ENCODE measurements at regions not wholly inside any gene's neighbourhood (a gene's known extent, or its start where the extent isn't known, plus 50 kb on each side); places are given as distances from the start of the nearest gene placed in this dataset.
"Not testable (repeated sequence)": the region's sequence is repeated elsewhere in the genome, so short reads cannot be mapped to it uniquely, and the experiment has no call there.

DNA sequence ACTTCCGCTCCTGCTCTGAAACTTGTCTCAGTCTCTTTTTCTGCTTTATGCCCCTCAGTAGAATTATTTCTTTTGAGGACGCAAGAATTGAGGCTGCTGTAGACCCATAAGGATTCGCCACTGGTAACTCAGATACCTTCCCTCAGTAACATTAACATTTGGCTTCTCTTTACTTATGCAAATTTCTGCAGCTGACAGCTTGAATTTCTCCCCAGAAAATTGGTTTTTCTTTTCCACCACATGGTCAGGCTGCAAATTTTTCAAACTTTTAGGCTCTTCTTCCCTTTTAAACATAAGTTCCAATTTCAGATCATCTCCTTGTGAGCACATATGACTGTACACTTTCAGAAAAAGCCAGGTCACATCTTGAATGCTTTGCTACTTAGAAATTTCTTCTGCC, 839.3 kb upstream of the GRIA3 start:
- Histone ChIP-seq H3K27ac (ENCODE audit: low read depth in 1 of 3, low read length in 2 of 3) (no peak overlapping the region), H3K9me3 (ENCODE audit: control insufficient read depth in 2 of 2, insufficient read depth in 1 of 2, low read depth in 1 of 2, low read length in 1 of 2) (peaks cover 1 to 4% of the 10 kb centered on the region in 2 donors), H3K4me1 (ENCODE audit: control insufficient read depth in 3 of 3, insufficient read depth in 2 of 3, low read depth in 1 of 3, low read length in 2 of 3) (no peaks in the 10 kb centered on the region), H3K4me3 (ENCODE audit: low read depth in 1 of 3, low read length in 3 of 3) (no peak overlapping the region), H3K27me3 (ENCODE audit: control insufficient read depth in 3 of 3, insufficient read depth in 3 of 3, low read length in 3 of 3) (no peaks in the 10 kb centered on the region), H3K36me3 (ENCODE audit: control insufficient read depth in 3 of 3, insufficient read depth in 2 of 3, low read depth in 1 of 3, low read length in 3 of 3) (no peaks in the 10 kb centered on the region)
- DNase-seq (no peak), FAIRE-seq (no peak)
- WGBS, 3 donors = 74 to 92% (median 86%) methylated on average over 3 of the region's 3 CpGs

GRCh38 chrX:122363112-122363795, 820.8 kb upstream of the GRIA3 start:
- no peaks in the 10 kb centered on the region for H3K27me3 ChIP-seq (ENCODE audit: control insufficient read depth in 3 of 3, insufficient read depth in 3 of 3, low read length in 3 of 3)
- no peak for FAIRE-seq
- 59 to 76% (median 75%) methylated on average over 7 to 9 of the region's 9 CpGs for WGBS, 3 donors
- no peak overlapping the region for H3K4me3 ChIP-seq (ENCODE audit: low read depth in 1 of 3, low read length in 3 of 3)
- H3K36me3 ChIP-seq (ENCODE audit: control insufficient read depth in 3 of 3, insufficient read depth in 2 of 3, low read depth in 1 of 3, low read length in 3 of 3) = no peaks in the 10 kb centered on the region
- peaks cover 0 to 5% of the 10 kb centered on the region in 2 donors for H3K9me3 ChIP-seq (ENCODE audit: control insufficient read depth in 2 of 2, insufficient read depth in 1 of 2, low read depth in 1 of 2, low read length in 1 of 2)
- H3K27ac ChIP-seq (ENCODE audit: low read depth in 1 of 3, low read length in 2 of 3) = no peak overlapping the region
- H3K4me1 ChIP-seq (ENCODE audit: control insufficient read depth in 3 of 3, insufficient read depth in 2 of 3, low read depth in 1 of 3, low read length in 2 of 3) = no peaks in the 10 kb centered on the region
- no peak for DNase-seq

DNA sequence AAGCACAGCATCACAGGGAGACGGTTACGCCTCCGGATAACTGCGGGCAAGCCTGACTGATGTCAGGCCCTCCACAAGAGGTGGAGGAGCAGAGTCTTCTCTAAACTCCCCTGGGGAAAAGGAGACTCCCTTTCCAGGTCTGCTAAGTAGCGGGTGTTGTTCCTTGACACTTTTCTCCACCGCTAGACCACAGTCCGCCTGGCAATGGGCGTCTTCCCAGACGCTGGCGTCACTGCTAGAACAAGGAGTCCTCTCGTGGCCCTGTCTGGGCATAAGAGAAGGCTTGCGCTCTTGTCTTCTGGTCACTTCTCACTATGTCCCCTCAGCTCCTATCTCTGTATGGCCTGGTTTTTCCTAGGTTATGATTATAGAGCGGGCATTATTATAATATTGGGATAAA, 808.5 kb upstream of the GRIA3 start:
- not testable (repeated sequence) for H3K27me3 ChIP-seq (ENCODE audit: control insufficient read depth in 3 of 3, insufficient read depth in 3 of 3, low read length in 3 of 3); DNase-seq; H3K27ac ChIP-seq (ENCODE audit: low read depth in 1 of 3, low read length in 2 of 3); FAIRE-seq; H3K9me3 ChIP-seq (ENCODE audit: control insufficient read depth in 2 of 2, insufficient read depth in 1 of 2, low read depth in 1 of 2, low read length in 1 of 2); H3K36me3 ChIP-seq (ENCODE audit: control insufficient read depth in 3 of 3, insufficient read depth in 2 of 3, low read depth in 1 of 3, low read length in 3 of 3); H3K4me3 ChIP-seq (ENCODE audit: low read depth in 1 of 3, low read length in 3 of 3); H3K4me1 ChIP-seq (ENCODE audit: control insufficient read depth in 3 of 3, insufficient read depth in 2 of 3, low read depth in 1 of 3, low read length in 2 of 3)
- 88 to 93% (median 93%) methylated on average over 11 to 13 of the region's 13 CpGs for WGBS, 3 donors

GRCh38 chrX:122389005-122389404, 795.1 kb upstream of the GRIA3 start:
- FAIRE-seq (no peak), DNase-seq (no peak)
- no peaks in the 10 kb centered on the region for H3K36me3 ChIP-seq (ENCODE audit: control insufficient read depth in 3 of 3, insufficient read depth in 2 of 3, low read depth in 1 of 3, low read length in 3 of 3)
- H3K9me3 ChIP-seq (ENCODE audit: control insufficient read depth in 2 of 2, insufficient read depth in 1 of 2, low read depth in 1 of 2, low read length in 1 of 2) = peaks cover 0 to 3% of the 10 kb centered on the region in 2 donors
- H3K27me3 ChIP-seq (ENCODE audit: control insufficient read depth in 3 of 3, insufficient read depth in 3 of 3, low read length in 3 of 3) = no peaks in the 10 kb centered on the region
- H3K27ac ChIP-seq (ENCODE audit: low read depth in 1 of 3, low read length in 2 of 3) = no peak overlapping the region
- WGBS, 3 donors = 88 to 91% (median 88%) methylated on average over 12 to 19 of the region's 19 CpGs
- no peak overlapping the region for H3K4me3 ChIP-seq (ENCODE audit: low read depth in 1 of 3, low read length in 3 of 3)
- no peaks in the 10 kb centered on the region for H3K4me1 ChIP-seq (ENCODE audit: control insufficient read depth in 3 of 3, insufficient read depth in 2 of 3, low read depth in 1 of 3, low read length in 2 of 3)

GRCh38 chrX:122418758-122419157, 765.3 kb upstream of the GRIA3 start:
- no peaks in the 10 kb centered on the region for H3K36me3 ChIP-seq (ENCODE audit: control insufficient read depth in 3 of 3, insufficient read depth in 2 of 3, low read depth in 1 of 3, low read length in 3 of 3)
- 82 to 86% (median 82%) methylated on average over 7 of the region's 7 CpGs for WGBS, 3 donors
- no peaks in the 10 kb centered on the region for H3K9me3 ChIP-seq (ENCODE audit: control insufficient read depth in 2 of 2, insufficient read depth in 1 of 2, low read depth in 1 of 2, low read length in 1 of 2)
- H3K4me3 ChIP-seq (ENCODE audit: low read depth in 1 of 3, low read length in 3 of 3) = no peak overlapping the region
- FAIRE-seq = no peak
- H3K4me1 ChIP-seq (ENCODE audit: control insufficient read depth in 3 of 3, insufficient read depth in 2 of 3, low read depth in 1 of 3, low read length in 2 of 3) = no peaks in the 10 kb centered on the region
- DNase-seq = no peak
- no peaks in the 10 kb centered on the region for H3K27me3 ChIP-seq (ENCODE audit: control insufficient read depth in 3 of 3, insufficient read depth in 3 of 3, low read length in 3 of 3)
- H3K27ac ChIP-seq (ENCODE audit: low read depth in 1 of 3, low read length in 2 of 3) = no peak overlapping the region

DNA sequence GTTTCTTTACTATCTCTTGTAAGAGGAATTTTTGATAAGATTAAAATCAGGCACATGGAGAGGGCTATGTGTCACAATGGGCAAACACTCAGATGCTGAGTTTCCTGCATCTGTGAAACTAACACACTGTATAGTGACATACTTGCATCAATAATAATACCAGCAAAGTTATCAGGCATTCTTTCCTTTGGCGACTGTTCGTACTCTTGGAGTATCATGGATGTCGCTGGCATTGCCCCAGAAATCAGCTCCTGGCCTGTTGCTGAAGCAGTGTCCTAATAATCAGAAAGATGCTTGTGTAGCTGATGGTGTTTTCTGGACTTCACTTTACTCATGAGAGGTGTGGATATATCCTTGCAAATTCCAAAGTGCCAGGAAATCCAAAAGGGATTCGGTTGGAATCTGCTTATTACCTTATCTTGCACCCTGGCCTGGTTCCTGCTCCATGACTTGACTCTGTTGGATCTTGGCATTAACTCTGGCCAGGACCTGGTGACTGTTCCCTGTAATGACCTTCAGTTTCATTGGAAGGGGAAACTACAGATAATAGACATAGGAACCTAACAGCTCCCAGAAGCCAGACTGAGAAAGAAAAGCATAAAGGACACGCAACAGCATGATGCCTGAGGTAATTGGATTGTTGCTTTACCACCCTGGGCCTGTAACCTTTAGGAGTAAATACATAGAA, 762.5 kb upstream of the GRIA3 start:
- H3K9me3 ChIP-seq (ENCODE audit: control insufficient read depth in 2 of 2, insufficient read depth in 1 of 2, low read depth in 1 of 2, low read length in 1 of 2) = no peaks in the 10 kb centered on the region
- no peak overlapping the region for H3K4me3 ChIP-seq (ENCODE audit: low read depth in 1 of 3, low read length in 3 of 3)
- no peak for DNase-seq
- no peaks in the 10 kb centered on the region for H3K36me3 ChIP-seq (ENCODE audit: control insufficient read depth in 3 of 3, insufficient read depth in 2 of 3, low read depth in 1 of 3, low read length in 3 of 3)
- no peaks in the 10 kb centered on the region for H3K4me1 ChIP-seq (ENCODE audit: control insufficient read depth in 3 of 3, insufficient read depth in 2 of 3, low read depth in 1 of 3, low read length in 2 of 3)
- no peak for FAIRE-seq
- no peaks in the 10 kb centered on the region for H3K27me3 ChIP-seq (ENCODE audit: control insufficient read depth in 3 of 3, insufficient read depth in 3 of 3, low read length in 3 of 3)
- no peak overlapping the region for H3K27ac ChIP-seq (ENCODE audit: low read depth in 1 of 3, low read length in 2 of 3)
- 72 to 86% (median 82%) methylated on average over 5 of the region's 5 CpGs for WGBS, 3 donors

DNA sequence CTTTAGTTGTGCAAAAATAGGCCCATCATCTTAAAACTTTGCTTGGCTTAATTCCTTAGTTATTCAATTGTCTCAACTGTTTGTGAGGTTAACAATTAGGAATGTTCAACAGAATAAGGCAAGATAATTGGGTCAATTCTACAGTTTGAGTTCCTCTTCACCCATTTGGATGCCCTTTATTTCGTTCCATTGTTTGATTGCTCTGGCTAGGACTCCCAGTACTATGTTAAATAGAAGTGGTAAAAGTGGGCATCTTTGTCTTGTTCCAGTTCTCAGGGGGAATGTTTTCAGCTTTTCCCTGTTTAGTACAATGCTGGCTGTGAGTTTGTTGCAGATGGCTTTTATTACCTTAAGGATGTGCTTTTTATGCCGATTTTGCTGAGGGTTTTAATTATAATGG, 761.5 kb upstream of the GRIA3 start:
- Histone ChIP-seq H3K36me3 (ENCODE audit: control insufficient read depth in 3 of 3, insufficient read depth in 2 of 3, low read depth in 1 of 3, low read length in 3 of 3) (no peaks in the 10 kb centered on the region), H3K9me3 (ENCODE audit: control insufficient read depth in 2 of 2, insufficient read depth in 1 of 2, low read depth in 1 of 2, low read length in 1 of 2) (no peaks in the 10 kb centered on the region), H3K4me1 (ENCODE audit: control insufficient read depth in 3 of 3, insufficient read depth in 2 of 3, low read depth in 1 of 3, low read length in 2 of 3) (no peaks in the 10 kb centered on the region), H3K4me3 (ENCODE audit: low read depth in 1 of 3, low read length in 3 of 3) (no peak overlapping the region), H3K27ac (ENCODE audit: low read depth in 1 of 3, low read length in 2 of 3) (no peak overlapping the region), H3K27me3 (ENCODE audit: control insufficient read depth in 3 of 3, insufficient read depth in 3 of 3, low read length in 3 of 3) (no peaks in the 10 kb centered on the region)
- FAIRE-seq = no peak
- no peak for DNase-seq
- 47 to 76% (median 55%) methylated on average over 2 of the region's 2 CpGs for WGBS, 3 donors

DNA sequence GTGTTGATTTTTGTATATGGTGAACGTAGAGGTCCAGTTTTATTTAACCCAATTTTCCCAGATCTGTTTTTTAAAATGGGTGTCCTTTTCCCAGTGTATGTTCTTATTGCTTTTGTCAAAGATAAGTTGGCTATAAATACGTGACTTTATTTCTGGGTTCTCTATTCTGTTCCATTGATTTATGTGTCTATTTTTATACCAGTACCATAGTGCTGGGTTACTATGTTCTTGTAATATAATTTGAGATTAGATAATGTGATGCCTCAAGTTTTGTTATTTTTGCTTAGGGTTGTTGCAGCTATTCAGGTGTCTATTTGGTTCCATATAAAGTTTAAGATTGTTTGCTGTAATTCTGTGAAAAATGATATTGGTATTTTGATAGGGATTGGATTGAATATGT, 749.1 kb upstream of the GRIA3 start:
- WGBS, 3 donors = 30 to 60% (median 56%) methylated on average over 2 of the region's 2 CpGs
- no peaks in the 10 kb centered on the region for H3K27me3 ChIP-seq (ENCODE audit: control insufficient read depth in 3 of 3, insufficient read depth in 3 of 3, low read length in 3 of 3)
- H3K4me1 ChIP-seq (ENCODE audit: control insufficient read depth in 3 of 3, insufficient read depth in 2 of 3, low read depth in 1 of 3, low read length in 2 of 3) = no peaks in the 10 kb centered on the region
- H3K36me3 ChIP-seq (ENCODE audit: control insufficient read depth in 3 of 3, insufficient read depth in 2 of 3, low read depth in 1 of 3, low read length in 3 of 3) = no peaks in the 10 kb centered on the region
- DNase-seq (no peak), FAIRE-seq (no peak)
- H3K9me3 ChIP-seq (ENCODE audit: control insufficient read depth in 2 of 2, insufficient read depth in 1 of 2, low read depth in 1 of 2, low read length in 1 of 2) = peaks cover 0 to 4% of the 10 kb centered on the region in 2 donors
- H3K27ac ChIP-seq (ENCODE audit: low read depth in 1 of 3, low read length in 2 of 3) = no peak overlapping the region
- no peak overlapping the region for H3K4me3 ChIP-seq (ENCODE audit: low read depth in 1 of 3, low read length in 3 of 3)

DNA sequence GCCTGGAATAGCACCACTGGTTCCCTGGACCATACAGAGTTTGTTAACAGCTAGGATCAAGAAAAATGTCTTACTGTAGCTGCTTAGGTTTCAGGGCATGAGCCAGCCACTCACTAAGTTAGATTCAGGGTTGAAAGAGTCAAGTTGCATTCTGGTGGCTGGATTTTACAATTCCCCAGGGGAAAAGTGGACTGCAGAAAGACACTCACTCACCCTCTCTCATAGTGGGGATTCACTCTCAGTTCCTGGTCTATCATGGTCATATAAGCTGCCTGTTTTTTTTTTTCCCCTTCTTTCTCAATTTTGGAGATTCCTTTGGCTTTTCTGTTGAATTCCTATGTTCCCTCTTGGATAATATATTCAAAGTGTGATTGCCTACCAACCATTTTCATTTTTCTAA, 744.2 kb upstream of the GRIA3 start:
- Histone ChIP-seq H3K27me3 (ENCODE audit: control insufficient read depth in 3 of 3, insufficient read depth in 3 of 3, low read length in 3 of 3) (no peaks in the 10 kb centered on the region), H3K4me1 (ENCODE audit: control insufficient read depth in 3 of 3, insufficient read depth in 2 of 3, low read depth in 1 of 3, low read length in 2 of 3) (no peaks in the 10 kb centered on the region), H3K4me3 (ENCODE audit: low read depth in 1 of 3, low read length in 3 of 3) (no peak overlapping the region), H3K36me3 (ENCODE audit: control insufficient read depth in 3 of 3, insufficient read depth in 2 of 3, low read depth in 1 of 3, low read length in 3 of 3) (no peaks in the 10 kb centered on the region), H3K9me3 (ENCODE audit: control insufficient read depth in 2 of 2, insufficient read depth in 1 of 2, low read depth in 1 of 2, low read length in 1 of 2) (peaks cover 0 to 9% of the 10 kb centered on the region in 2 donors), H3K27ac (ENCODE audit: low read depth in 1 of 3, low read length in 2 of 3) (no peak overlapping the region)
- FAIRE-seq (no peak), DNase-seq (no peak)
